ENCODE measurements at regions not wholly inside any gene's neighbourhood (a gene's known extent, or its start where the extent isn't known, plus 50 kb on each side); places are given as distances from the start of the nearest gene placed in this dataset.
A peak's percentile ranks its signal among the peaks of the same experiment; 100 is the strongest.

DNA sequence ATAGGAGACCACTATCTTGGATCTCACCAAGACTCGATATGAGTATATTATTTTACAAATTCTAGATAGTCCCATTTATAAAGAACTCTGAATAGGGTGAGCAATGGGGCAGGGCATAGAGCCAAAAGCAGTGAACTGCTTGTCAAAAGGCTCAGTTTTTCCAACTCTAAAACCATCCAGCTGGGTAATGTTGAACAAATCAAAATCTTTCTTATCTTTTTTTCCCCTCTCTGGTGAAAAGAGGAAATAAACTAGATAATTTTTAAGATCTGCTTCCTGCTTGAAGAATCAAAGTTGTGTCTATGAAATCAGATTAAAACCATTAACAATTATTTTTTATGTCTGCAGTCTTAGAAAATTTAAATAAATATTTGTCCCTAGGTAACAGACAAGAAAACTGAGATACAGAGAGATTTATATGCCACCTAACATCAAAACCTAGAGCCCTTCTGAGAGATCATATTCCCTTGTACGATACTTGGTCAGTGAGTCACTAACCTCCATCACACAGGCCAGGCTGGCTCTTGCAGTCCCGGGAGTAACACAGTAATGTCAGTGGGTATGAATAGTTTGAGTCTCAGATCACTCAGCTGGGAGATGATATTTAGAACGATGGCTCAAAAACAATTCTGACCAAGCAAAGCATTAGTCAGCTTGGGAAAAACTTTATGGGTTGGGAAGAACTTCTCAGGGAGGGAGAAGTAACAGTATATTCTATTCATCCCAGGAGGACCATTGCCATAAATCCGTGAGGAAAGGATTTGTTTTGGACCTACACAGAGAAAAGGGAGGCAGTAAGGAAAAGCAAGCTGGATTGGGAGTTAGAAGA is 178.8 kb downstream of the REEP3 start:
- Histone ChIP-seq H3K27me3 (no peaks in the 10 kb centered on the region), H3K4me1 (ENCODE audit: insufficient read depth) (peaks cover 3% of the 10 kb centered on the region), H3K27ac (peak overlapping the region in 1 of 2 donors; percentile 24), H3K4me3 (no peak overlapping the region), H3K36me3 (no peaks in the 10 kb centered on the region), H3K9me3 (no peaks in the 10 kb centered on the region)
- peak in 3 of 5 donors; percentile 36 to 65 (median 52) for DNase-seq
- WGBS, 3 donors = 14 to 23% (median 15%) methylated on average over 5 of the region's 5 CpGs
- intact Hi-C loops (cut with DNase I) = loop anchor here in 1 of 4 donors (5.0 kb wide), 1 partner anchor 68 kb away; no protein-coding TSS in a partner anchor
- no peak for TF ChIP-seq POLR2A (IDR thresholded peaks at IDR 0.05)
- TF ChIP-seq EP300 (IDR thresholded peaks at IDR 0.05) = no peak
- TF ChIP-seq, protein P1, sequence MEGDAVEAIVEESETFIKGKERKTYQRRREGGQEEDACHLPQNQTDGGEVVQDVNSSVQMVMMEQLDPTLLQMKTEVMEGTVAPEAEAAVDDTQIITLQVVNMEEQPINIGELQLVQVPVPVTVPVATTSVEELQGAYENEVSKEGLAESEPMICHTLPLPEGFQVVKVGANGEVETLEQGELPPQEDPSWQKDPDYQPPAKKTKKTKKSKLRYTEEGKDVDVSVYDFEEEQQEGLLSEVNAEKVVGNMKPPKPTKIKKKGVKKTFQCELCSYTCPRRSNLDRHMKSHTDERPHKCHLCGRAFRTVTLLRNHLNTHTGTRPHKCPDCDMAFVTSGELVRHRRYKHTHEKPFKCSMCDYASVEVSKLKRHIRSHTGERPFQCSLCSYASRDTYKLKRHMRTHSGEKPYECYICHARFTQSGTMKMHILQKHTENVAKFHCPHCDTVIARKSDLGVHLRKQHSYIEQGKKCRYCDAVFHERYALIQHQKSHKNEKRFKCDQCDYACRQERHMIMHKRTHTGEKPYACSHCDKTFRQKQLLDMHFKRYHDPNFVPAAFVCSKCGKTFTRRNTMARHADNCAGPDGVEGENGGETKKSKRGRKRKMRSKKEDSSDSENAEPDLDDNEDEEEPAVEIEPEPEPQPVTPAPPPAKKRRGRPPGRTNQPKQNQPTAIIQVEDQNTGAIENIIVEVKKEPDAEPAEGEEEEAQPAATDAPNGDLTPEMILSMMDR (IDR thresholded peaks at IDR 0.05) = no peak

DNA sequence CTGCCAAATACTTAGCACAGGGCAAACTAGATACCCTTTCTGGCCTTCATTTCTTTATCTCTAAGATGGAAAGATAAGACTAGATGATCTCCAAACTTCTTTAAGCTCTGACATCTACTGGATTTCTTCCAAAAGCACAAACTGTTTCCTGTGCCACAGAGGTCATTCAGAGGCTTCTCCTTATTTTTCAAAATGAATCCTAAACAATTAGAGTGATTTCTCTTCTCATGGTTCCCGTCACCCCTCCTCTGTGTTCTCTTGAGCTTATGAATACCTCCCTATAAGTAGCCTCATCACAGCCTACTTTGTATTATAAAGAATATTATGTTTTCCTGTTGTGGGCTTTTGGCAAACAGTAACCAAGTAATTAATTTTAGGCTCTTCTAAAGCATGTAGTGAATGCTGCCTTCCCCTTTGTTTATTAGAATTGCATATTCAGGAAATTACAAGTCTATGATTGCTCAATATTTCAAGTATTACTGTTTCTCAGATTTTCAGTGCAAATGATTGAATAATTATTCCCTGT is 179.5 kb downstream of the REEP3 start:
- WGBS, 3 donors = 34 to 49% (median 43%) methylated on average over 1 of the region's 1 CpG
- H3K4me1 ChIP-seq (ENCODE audit: insufficient read depth) = peaks cover 3% of the 10 kb centered on the region
- no peak overlapping the region for H3K4me3 ChIP-seq

DNA sequence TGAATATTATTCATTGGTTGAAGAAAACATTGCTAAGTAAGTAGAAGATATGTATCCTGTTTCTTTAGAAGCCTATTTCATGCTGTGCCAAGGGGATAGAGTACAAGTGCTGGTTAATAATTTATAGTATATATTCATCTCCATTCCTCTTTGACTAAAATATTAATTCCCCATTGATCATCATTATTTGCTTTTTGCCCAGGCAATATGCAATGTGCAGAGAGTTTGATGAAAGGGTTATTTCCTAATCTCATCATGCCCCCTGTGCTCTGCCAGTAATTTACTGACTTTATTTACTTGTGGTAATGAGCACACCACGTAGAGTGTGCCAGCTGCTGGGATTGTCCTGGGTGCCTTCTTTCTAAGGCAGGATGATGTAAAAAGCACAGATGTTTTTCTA is 180.9 kb downstream of the REEP3 start:
- intact Hi-C loops (cut with DNase I) = loop anchor here in 1 of 4 donors (5.0 kb wide), 1 partner anchor 70 kb away; no protein-coding TSS in a partner anchor
- 51 to 67% (median 55%) methylated on average over 1 of the region's 1 CpG for WGBS, 3 donors
- peaks cover 3% of the 10 kb centered on the region for H3K4me1 ChIP-seq (ENCODE audit: insufficient read depth)

More for the DNA sequence above, 179.5 kb downstream of the REEP3 start:
- peak overlapping the region in 1 of 2 donors; percentile 24 for H3K27ac ChIP-seq
- no peaks in the 10 kb centered on the region for H3K27me3 ChIP-seq
- DNase-seq = no peak
- no peaks in the 10 kb centered on the region for H3K36me3 ChIP-seq
- TF ChIP-seq, protein P1 (IDR thresholded peaks at IDR 0.05) = no peak
- TF ChIP-seq POLR2A (IDR thresholded peaks at IDR 0.05) (no peak), EP300 (IDR thresholded peaks at IDR 0.05) (no peak)
- no peaks in the 10 kb centered on the region for H3K9me3 ChIP-seq
- intact Hi-C loops (cut with DNase I) = loop anchor here in 1 of 4 donors (5.0 kb wide), 1 partner anchor 68 kb away; no protein-coding TSS in a partner anchor

DNA sequence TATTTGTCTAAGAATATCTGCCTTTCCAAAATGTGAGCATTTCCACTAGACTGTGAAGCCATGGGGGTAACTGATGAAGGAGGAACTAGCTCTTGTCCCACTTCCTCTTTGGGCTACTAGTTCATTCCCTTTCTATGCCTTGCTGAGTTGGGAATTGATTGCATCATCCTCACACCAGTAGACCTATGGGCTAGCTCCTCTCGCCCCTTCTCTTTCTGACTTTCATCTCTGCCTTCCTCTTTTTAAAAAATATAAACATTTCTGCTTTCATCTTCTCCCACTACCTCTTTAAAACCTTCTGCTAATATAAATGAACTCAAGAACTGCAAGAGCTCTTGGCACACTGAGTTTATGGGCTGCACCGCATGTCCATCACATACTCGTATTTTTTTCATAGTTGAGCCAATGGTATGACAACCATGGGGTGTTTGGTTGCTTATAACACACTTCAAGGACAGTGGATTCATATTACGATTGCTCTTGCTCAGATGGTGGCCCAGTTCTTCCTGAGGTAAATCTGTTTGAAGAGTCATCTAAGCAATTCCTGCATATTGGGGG is 182.0 kb downstream of the REEP3 start:
- TF ChIP-seq EP300 (IDR thresholded peaks at IDR 0.05) = no peak
- TF ChIP-seq, protein P1 (IDR thresholded peaks at IDR 0.05) = no peak
- TF ChIP-seq POLR2A (IDR thresholded peaks at IDR 0.05) = no peak
- intact Hi-C loops (cut with DNase I) = loop anchor here in 1 of 4 donors (5.0 kb wide), 1 partner anchor 71 kb away; no protein-coding TSS in a partner anchor
- H3K9me3 ChIP-seq = no peaks in the 10 kb centered on the region
- peaks cover 3% of the 10 kb centered on the region for H3K4me1 ChIP-seq (ENCODE audit: insufficient read depth)
- no peak for DNase-seq
- H3K27me3 ChIP-seq = no peaks in the 10 kb centered on the region
- whole genome bisulfite sequencing, 3 donors = 71 to 81% (median 81%) methylated on average over 4 of the region's 4 CpGs
- H3K36me3 ChIP-seq = no peaks in the 10 kb centered on the region
- H3K4me3 ChIP-seq = no peak overlapping the region
- no peak overlapping the region for H3K27ac ChIP-seq

More for the DNA sequence above, 180.9 kb downstream of the REEP3 start:
- no peak overlapping the region for H3K4me3 ChIP-seq
- DNase-seq = no peak
- no peak for TF ChIP-seq POLR2A (IDR thresholded peaks at IDR 0.05)
- TF ChIP-seq, protein P1 (IDR thresholded peaks at IDR 0.05) = no peak
- no peak for TF ChIP-seq EP300 (IDR thresholded peaks at IDR 0.05)
- H3K27ac ChIP-seq = no peak overlapping the region
- H3K9me3 ChIP-seq = no peaks in the 10 kb centered on the region
- no peaks in the 10 kb centered on the region for H3K36me3 ChIP-seq
- no peaks in the 10 kb centered on the region for H3K27me3 ChIP-seq
